ENCODE measurements at regions not wholly inside any gene's neighbourhood (a gene's known extent, or its start where the extent isn't known, plus 50 kb on each side); places are given as distances from the start of the nearest gene placed in this dataset.

DNA sequence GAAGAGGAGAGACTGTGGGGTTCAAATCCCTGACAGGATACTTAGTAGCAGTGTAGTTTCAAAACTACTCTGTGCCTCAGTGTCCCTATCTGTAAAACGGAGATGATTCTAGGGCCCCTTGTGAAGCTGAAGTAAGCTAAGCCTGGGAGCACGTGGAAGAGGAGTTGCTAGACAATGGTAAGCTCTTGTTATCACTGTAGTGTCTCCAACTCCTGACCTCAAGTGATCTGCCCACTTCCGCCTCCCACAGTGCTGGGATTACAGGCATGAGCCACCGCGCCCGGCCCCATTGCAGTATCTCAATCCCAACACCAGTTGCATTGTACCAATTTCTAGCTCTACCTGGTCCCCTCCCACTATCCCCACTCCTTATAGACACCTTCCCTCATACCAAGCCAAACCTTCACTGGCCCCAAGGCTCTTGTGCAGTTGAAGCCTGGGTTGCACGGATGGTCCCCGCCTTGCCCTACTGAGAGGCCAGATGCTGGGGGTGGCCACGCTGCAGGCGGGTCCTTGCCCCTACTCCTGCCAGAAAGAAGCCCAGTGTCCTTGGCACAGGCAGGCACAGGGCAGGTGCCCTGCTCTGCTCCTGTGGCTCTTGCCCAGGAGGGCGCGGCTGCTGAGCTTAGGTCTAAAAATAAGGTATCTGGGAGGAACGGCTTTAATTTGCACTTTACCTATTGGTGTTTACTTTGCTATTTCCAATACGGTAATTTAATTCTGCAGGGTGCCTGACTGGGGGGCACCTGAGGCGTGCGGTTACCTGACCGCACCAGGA, 118.1 kb downstream of the VEGFA start (continued):
- TF ChIP-seq ZKSCAN1 (IDR thresholded peaks at IDR 0.05; ENCODE audit: low read depth, low read length) = 0 out of 2 replicates have a peak, but pooled peaks have one; percentile 9
- TF ChIP-seq TAF7 (tag; IDR thresholded peaks at IDR 0.05) = no peak
- TF ChIP-seq JUND (IDR thresholded peaks at IDR 0.05; ENCODE audit: borderline replicate concordance, low read depth, low read length) = peak; percentile 64; the same call in 1 of the 2 replicates
- TF ChIP-seq JUND (tag; IDR thresholded peaks at IDR 0.05; ENCODE audit: borderline replicate concordance, low read depth, low read length) = peak; percentile 46; the same call in 1 of the 3 replicates
- TF ChIP-seq RNF2 (IDR thresholded peaks at IDR 0.05) = peak; percentile 72; the same call in 1 of the 2 replicates
- TF ChIP-seq, protein P1, sequence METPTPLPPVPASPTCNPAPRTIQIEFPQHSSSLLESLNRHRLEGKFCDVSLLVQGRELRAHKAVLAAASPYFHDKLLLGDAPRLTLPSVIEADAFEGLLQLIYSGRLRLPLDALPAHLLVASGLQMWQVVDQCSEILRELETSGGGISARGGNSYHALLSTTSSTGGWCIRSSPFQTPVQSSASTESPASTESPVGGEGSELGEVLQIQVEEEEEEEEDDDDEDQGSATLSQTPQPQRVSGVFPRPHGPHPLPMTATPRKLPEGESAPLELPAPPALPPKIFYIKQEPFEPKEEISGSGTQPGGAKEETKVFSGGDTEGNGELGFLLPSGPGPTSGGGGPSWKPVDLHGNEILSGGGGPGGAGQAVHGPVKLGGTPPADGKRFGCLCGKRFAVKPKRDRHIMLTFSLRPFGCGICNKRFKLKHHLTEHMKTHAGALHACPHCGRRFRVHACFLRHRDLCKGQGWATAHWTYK (CRISPR knock-in tag; IDR thresholded peaks at IDR 0.05) = 0 out of 2 replicates have a peak, but pooled peaks have one; percentile 20
- no peak for TF ChIP-seq NCOA2 (IDR thresholded peaks at IDR 0.05; ENCODE audit: partially characterized antibody in 2 of 2)
- TF ChIP-seq, protein P2, sequence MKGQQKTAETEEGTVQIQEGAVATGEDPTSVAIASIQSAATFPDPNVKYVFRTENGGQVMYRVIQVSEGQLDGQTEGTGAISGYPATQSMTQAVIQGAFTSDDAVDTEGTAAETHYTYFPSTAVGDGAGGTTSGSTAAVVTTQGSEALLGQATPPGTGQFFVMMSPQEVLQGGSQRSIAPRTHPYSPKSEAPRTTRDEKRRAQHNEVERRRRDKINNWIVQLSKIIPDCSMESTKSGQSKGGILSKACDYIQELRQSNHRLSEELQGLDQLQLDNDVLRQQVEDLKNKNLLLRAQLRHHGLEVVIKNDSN (CRISPR knock-in tag; IDR thresholded peaks at IDR 0.05) = no peak
- peak; percentile 34 to 93; a peak in 3 of 4 replicates for TF ChIP-seq RCOR1 (IDR thresholded peaks at IDR 0.05; ENCODE audit: borderline replicate concordance in 1 of 2, low read depth in 2 of 2, low read length in 2 of 2)
- no peak for TF ChIP-seq ZNF561 (CRISPR knock-in tag; conservative IDR thresholded peaks at IDR 0.05)
- peak; percentile 62 for TF ChIP-seq ZNF766 (CRISPR knock-in tag; conservative IDR thresholded peaks at IDR 0.05)
- TF ChIP-seq, protein P3, sequence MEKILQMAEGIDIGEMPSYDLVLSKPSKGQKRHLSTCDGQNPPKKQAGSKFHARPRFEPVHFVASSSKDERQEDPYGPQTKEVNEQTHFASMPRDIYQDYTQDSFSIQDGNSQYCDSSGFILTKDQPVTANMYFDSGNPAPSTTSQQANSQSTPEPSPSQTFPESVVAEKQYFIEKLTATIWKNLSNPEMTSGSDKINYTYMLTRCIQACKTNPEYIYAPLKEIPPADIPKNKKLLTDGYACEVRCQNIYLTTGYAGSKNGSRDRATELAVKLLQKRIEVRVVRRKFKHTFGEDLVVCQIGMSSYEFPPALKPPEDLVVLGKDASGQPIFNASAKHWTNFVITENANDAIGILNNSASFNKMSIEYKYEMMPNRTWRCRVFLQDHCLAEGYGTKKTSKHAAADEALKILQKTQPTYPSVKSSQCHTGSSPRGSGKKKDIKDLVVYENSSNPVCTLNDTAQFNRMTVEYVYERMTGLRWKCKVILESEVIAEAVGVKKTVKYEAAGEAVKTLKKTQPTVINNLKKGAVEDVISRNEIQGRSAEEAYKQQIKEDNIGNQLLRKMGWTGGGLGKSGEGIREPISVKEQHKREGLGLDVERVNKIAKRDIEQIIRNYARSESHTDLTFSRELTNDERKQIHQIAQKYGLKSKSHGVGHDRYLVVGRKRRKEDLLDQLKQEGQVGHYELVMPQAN (IDR thresholded peaks at IDR 0.05; ENCODE audit: borderline replicate concordance) = no peak
- peak in 1 of 3 experiments; percentile 26 for TF ChIP-seq YY1 (IDR thresholded peaks at IDR 0.05; ENCODE audit: borderline replicate concordance in 1 of 3, control insufficient read depth in 1 of 3, extremely low read depth in 1 of 3, insufficient read depth in 3 of 3, insufficient read length in 1 of 3, insufficient replicate concordance in 2 of 3, low read depth in 1 of 3, low read length in 2 of 3)
- TF ChIP-seq, protein P4, sequence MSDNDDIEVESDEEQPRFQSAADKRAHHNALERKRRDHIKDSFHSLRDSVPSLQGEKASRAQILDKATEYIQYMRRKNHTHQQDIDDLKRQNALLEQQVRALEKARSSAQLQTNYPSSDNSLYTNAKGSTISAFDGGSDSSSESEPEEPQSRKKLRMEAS (CRISPR knock-in tag; IDR thresholded peaks at IDR 0.05) = 0 out of 2 replicates have a peak, but pooled peaks have one; percentile 11
- TF ChIP-seq ESRRA (IDR thresholded peaks at IDR 0.05; ENCODE audit: borderline replicate concordance, low read depth) = peak; percentile 68; the same call in 1 of the 2 replicates
- peak; percentile 47; the same call in 1 of the 2 replicates for TF ChIP-seq MYNN (IDR thresholded peaks at IDR 0.05)
- TF ChIP-seq MYNN (CRISPR knock-in tag; IDR thresholded peaks at IDR 0.05) = no peak
- TF ChIP-seq, protein P5, sequence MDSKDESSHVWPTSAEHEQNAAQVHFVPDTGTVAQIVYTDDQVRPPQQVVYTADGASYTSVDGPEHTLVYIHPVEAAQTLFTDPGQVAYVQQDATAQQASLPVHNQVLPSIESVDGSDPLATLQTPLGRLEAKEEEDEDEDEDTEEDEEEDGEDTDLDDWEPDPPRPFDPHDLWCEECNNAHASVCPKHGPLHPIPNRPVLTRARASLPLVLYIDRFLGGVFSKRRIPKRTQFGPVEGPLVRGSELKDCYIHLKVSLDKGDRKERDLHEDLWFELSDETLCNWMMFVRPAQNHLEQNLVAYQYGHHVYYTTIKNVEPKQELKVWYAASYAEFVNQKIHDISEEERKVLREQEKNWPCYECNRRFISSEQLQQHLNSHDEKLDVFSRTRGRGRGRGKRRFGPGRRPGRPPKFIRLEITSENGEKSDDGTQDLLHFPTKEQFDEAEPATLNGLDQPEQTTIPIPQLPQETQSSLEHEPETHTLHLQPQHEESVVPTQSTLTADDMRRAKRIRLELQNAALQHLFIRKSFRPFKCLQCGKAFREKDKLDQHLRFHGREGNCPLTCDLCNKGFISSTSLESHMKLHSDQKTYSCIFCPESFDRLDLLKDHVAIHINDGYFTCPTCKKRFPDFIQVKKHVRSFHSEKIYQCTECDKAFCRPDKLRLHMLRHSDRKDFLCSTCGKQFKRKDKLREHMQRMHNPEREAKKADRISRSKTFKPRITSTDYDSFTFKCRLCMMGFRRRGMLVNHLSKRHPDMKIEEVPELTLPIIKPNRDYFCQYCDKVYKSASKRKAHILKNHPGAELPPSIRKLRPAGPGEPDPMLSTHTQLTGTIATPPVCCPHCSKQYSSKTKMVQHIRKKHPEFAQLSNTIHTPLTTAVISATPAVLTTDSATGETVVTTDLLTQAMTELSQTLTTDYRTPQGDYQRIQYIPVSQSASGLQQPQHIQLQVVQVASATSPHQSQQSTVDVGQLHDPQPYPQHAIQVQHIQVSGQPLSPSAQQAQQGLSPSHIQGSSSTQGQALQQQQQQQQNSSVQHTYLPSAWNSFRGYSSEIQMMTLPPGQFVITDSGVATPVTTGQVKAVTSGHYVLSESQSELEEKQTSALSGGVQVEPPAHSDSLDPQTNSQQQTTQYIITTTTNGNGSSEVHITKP (IDR thresholded peaks at IDR 0.05; ENCODE audit: partially characterized antibody) = no peak
- no peak for TF ChIP-seq ZC3H8 (IDR thresholded peaks at IDR 0.05)

Data from K562 (cell line).